ENCODE measurements at regions not wholly inside any gene's neighbourhood (a gene's known extent, or its start where the extent isn't known, plus 50 kb on each side); places are given as distances from the start of the nearest gene placed in this dataset.

DNA sequence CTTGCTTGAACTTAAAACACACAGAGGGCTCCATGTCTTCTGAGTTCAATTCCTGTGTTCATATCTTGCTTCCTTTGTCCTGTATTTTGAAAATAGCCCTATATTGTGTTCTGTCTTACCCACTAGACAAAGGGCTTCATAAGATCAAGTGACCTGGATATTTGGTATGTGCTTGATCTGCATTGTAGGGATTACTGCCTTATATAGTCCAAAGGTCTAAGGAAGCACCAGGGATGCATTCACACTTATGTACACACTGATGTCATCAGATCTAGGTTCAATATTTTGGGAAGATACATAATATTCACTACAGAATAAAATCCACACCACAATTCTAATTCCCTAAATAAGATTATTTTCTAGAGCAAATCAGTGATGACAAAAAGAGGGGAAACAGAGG lies 278.0 kb upstream of the KYNU start:
- no peak overlapping the region for H3K27ac ChIP-seq (ENCODE audit: low read depth in 1 of 2, low read length in 1 of 2)
- H3K27me3 ChIP-seq (ENCODE audit: control insufficient read depth in 3 of 3, insufficient read depth in 3 of 3, low read length in 2 of 3), result no peaks in the 10 kb centered on the region
- ATAC-seq (ENCODE audit: insufficient read depth, low FRiP score) (no peak), DNase-seq (no peak)
- no peak overlapping the region for H3K4me3 ChIP-seq
- H3K36me3 ChIP-seq (ENCODE audit: control insufficient read depth in 4 of 4, insufficient read depth in 4 of 4, low read length in 4 of 4), result no peaks in the 10 kb centered on the region
- H3K4me1 ChIP-seq (ENCODE audit: control insufficient read depth in 5 of 5, insufficient read depth in 5 of 5, low read length in 5 of 5), result peaks cover 0 to 6% (median 0%) of the 10 kb centered on the region in 5 donors
- H3K9me3 ChIP-seq (ENCODE audit: control insufficient read depth in 4 of 4, insufficient read depth in 3 of 4, low read length in 3 of 4), result no peaks in the 10 kb centered on the region
- TF ChIP-seq, protein P1, sequence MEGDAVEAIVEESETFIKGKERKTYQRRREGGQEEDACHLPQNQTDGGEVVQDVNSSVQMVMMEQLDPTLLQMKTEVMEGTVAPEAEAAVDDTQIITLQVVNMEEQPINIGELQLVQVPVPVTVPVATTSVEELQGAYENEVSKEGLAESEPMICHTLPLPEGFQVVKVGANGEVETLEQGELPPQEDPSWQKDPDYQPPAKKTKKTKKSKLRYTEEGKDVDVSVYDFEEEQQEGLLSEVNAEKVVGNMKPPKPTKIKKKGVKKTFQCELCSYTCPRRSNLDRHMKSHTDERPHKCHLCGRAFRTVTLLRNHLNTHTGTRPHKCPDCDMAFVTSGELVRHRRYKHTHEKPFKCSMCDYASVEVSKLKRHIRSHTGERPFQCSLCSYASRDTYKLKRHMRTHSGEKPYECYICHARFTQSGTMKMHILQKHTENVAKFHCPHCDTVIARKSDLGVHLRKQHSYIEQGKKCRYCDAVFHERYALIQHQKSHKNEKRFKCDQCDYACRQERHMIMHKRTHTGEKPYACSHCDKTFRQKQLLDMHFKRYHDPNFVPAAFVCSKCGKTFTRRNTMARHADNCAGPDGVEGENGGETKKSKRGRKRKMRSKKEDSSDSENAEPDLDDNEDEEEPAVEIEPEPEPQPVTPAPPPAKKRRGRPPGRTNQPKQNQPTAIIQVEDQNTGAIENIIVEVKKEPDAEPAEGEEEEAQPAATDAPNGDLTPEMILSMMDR (IDR thresholded peaks at IDR 0.05; ENCODE audit: control extremely low read depth, extremely low read depth), result no peak
- no peak overlapping the region for H3K9ac ChIP-seq (ENCODE audit: insufficient read depth in 1 of 2, low read length in 2 of 2)

DNA sequence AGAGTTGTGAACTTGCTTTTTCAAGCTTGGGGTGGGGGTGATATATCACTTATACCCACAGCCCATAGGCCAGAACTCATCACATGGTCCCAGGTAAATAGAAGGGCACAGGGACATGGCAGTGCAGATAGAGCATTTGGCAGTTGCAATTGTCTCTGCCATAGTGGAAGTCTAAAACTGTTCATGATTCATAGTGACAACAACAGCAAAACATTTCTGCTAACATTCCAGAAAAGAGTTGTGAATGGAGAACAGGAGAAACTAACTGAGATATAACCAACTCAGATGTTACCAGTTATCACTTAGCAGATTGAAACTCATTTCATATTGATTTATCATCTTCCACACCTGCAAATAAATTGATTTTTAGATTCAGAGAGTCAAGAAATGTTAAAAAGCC lies 278.6 kb upstream of the KYNU start:
- no peak overlapping the region for H3K4me3 ChIP-seq
- H3K4me1 ChIP-seq (ENCODE audit: control insufficient read depth in 5 of 5, insufficient read depth in 5 of 5, low read length in 5 of 5), result no peaks in the 10 kb centered on the region
- no peak for ATAC-seq (ENCODE audit: insufficient read depth, low FRiP score)
- TF ChIP-seq, protein P1 (IDR thresholded peaks at IDR 0.05; ENCODE audit: control extremely low read depth, extremely low read depth), result no peak
- H3K9ac ChIP-seq (ENCODE audit: insufficient read depth in 1 of 2, low read length in 2 of 2), result no peak overlapping the region
- no peaks in the 10 kb centered on the region for H3K9me3 ChIP-seq (ENCODE audit: control insufficient read depth in 4 of 4, insufficient read depth in 3 of 4, low read length in 3 of 4)
- no peaks in the 10 kb centered on the region for H3K36me3 ChIP-seq (ENCODE audit: control insufficient read depth in 4 of 4, insufficient read depth in 4 of 4, low read length in 4 of 4)
- DNase-seq, result no peak
- H3K27ac ChIP-seq (ENCODE audit: low read depth in 1 of 2, low read length in 1 of 2), result no peak overlapping the region
- H3K27me3 ChIP-seq (ENCODE audit: control insufficient read depth in 3 of 3, insufficient read depth in 3 of 3, low read length in 2 of 3), result no peaks in the 10 kb centered on the region

DNA sequence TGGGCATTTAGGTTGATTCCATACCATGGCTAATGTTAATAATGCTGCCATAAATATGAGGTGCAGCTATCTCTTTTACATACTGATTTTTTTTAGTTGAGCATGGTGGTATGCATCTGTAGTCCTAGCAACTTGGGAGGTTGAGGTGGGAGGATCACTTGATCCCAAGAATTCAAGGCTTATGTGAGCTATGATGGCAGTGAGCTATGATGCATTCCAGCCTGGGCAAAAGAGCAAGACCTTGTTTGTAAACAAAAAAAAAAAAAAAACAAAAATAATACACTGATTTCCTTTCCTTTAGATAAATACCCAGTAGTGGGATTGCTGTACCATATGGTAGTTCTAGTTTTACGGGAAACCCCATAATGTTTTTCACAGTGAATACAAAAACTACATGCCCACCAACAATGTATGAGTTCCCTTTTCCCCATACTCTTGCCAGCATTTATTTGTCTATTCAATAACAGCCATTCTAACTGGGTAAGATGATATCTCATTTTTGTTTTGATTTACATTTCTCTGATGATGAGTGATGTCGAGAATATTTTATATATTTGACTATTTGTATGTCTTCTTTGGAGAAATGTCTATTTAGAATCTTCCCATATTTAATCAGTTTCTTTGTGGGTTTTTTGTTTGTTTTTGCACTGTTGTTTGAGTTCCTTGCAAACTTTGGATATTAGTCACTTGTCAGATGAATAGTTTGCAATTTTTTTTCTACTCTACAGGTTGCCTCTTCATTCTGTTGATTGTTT lies 281.0 kb upstream of the KYNU start:
- H3K27ac ChIP-seq (ENCODE audit: low read depth in 1 of 2, low read length in 1 of 2), result no peak overlapping the region
- H3K36me3 ChIP-seq (ENCODE audit: control insufficient read depth in 4 of 4, insufficient read depth in 4 of 4, low read length in 4 of 4), result no peaks in the 10 kb centered on the region
- ATAC-seq (ENCODE audit: insufficient read depth, low FRiP score), result no peak
- no peak for DNase-seq
- H3K27me3 ChIP-seq (ENCODE audit: control insufficient read depth in 3 of 3, insufficient read depth in 3 of 3, low read length in 2 of 3), result no peaks in the 10 kb centered on the region
- H3K9me3 ChIP-seq (ENCODE audit: control insufficient read depth in 4 of 4, insufficient read depth in 3 of 4, low read length in 3 of 4), result no peaks in the 10 kb centered on the region
- H3K4me1 ChIP-seq (ENCODE audit: control insufficient read depth in 5 of 5, insufficient read depth in 5 of 5, low read length in 5 of 5), result no peaks in the 10 kb centered on the region
- no peak overlapping the region for H3K4me3 ChIP-seq
- H3K9ac ChIP-seq (ENCODE audit: insufficient read depth in 1 of 2, low read length in 2 of 2), result no peak overlapping the region
- 89 to 96% methylated on average over 2 of the region's 2 CpGs for WGBS, 2 donors
- TF ChIP-seq, protein P1 (IDR thresholded peaks at IDR 0.05; ENCODE audit: control extremely low read depth, extremely low read depth), result no peak

DNA sequence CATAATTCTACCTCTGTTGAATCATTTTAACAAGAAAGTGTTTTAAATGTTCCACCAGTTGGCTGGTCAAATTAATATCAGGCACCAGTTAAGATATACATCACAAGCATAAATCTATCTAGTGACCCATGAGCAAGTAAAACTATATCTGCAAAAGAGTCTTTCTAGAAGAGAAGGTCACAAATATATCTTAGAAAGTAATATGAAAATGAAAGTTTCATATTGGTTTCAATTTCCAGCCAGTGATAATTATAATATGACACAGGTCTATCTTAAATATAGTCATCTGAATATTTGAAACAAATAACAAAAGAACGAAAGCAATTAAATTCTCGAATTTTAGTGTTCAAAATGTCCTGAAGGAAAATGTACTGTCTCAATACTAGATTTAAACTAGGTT lies 282.5 kb upstream of the KYNU start:
- no peaks in the 10 kb centered on the region for H3K27me3 ChIP-seq (ENCODE audit: control insufficient read depth in 3 of 3, insufficient read depth in 3 of 3, low read length in 2 of 3)
- no peak overlapping the region for H3K4me3 ChIP-seq
- TF ChIP-seq, protein P1 (IDR thresholded peaks at IDR 0.05; ENCODE audit: control extremely low read depth, extremely low read depth), result no peak
- DNase-seq, result no peak
- no peak for ATAC-seq (ENCODE audit: insufficient read depth, low FRiP score)
- H3K9ac ChIP-seq (ENCODE audit: insufficient read depth in 1 of 2, low read length in 2 of 2), result no peak overlapping the region
- 89 to 90% methylated on average over 2 of the region's 2 CpGs for WGBS, 2 donors
- no peaks in the 10 kb centered on the region for H3K9me3 ChIP-seq (ENCODE audit: control insufficient read depth in 4 of 4, insufficient read depth in 3 of 4, low read length in 3 of 4)
- no peaks in the 10 kb centered on the region for H3K36me3 ChIP-seq (ENCODE audit: control insufficient read depth in 4 of 4, insufficient read depth in 4 of 4, low read length in 4 of 4)
- H3K4me1 ChIP-seq (ENCODE audit: control insufficient read depth in 5 of 5, insufficient read depth in 5 of 5, low read length in 5 of 5), result no peaks in the 10 kb centered on the region
- H3K27ac ChIP-seq (ENCODE audit: low read depth in 1 of 2, low read length in 1 of 2), result no peak overlapping the region
